SK-N-SH treated with all-trans-retinoic acid at 6 μM for 48 hours (cell line): ENCODE measurements at regions not wholly inside any gene's neighbourhood (a gene's known extent, or its start where the extent isn't known, plus 50 kb on each side); places are given as distances from the start of the nearest gene placed in this dataset.
"Not testable (repeated sequence)": the region's sequence is repeated elsewhere in the genome, so short reads cannot be mapped to it uniquely, and the experiment has no call there.

ENCODE experiments used
- ATAC-seq: fragments of 200-7000 bp; cut with Tn5 transposase; 3 replicates; pipeline ENCODE4 v1.9.1; 2020; ENCODE audit warnings: mild to moderate bottlenecking, moderate library complexity
- ARNTL ChIP-seq: fragments of 450-650 bp; formaldehyde crosslinking; IDR thresholded peaks from 2 replicates; pipeline ENCODE4 v1.5.0; 2020; ENCODE audit warnings: low read depth, mild to moderate bottlenecking, moderate library complexity, borderline replicate concordance
- BACH2 ChIP-seq: fragments of 250-450 bp; sonication (Bioruptor Pico); IDR thresholded peaks from 2 replicates; pipeline ENCODE4 v1.9.0; 2021; ENCODE audit warnings: mild to moderate bottlenecking, borderline replicate concordance
- CSDC2 ChIP-seq: fragments of 250-450 bp; sonication (Bioruptor Pico); IDR thresholded peaks from 2 replicates; pipeline ENCODE4 v1.5.0; 2020; ENCODE audit warnings: mild to moderate bottlenecking, moderate library complexity
- CSRNP3 ChIP-seq: fragments of 250-450 bp; sonication (Bioruptor Pico); IDR thresholded peaks from 2 replicates; pipeline ENCODE4 v1.5.1; 2021; ENCODE audit warnings: mild to moderate bottlenecking, moderate library complexity
- ESRRG ChIP-seq: fragments of 250-450 bp; sonication (Bioruptor Pico); IDR thresholded peaks from 2 replicates; pipeline ENCODE4 v1.6.1; 2021; ENCODE audit warnings: mild to moderate bottlenecking
- ISL1 ChIP-seq: fragments of 250-450 bp; sonication (Bioruptor Pico); IDR thresholded peaks from 2 replicates; pipeline ENCODE4 v2.1.2; 2022; ENCODE audit warnings: mild to moderate bottlenecking, moderate library complexity
- OSR1 ChIP-seq: fragments of 250-450 bp; sonication (Bioruptor Pico); IDR thresholded peaks from 2 replicates; pipeline ENCODE4 v1.8.0; 2022; ENCODE audit warnings: moderate library complexity, mild to moderate bottlenecking, inconsistent platforms
- PPARA ChIP-seq: fragments of 250-450 bp; sonication (Bioruptor Pico); IDR thresholded peaks from 2 replicates; pipeline ENCODE4 v1.5.0; 2020; ENCODE audit warnings: mild to moderate bottlenecking, borderline replicate concordance
- SNAI2 ChIP-seq: fragments of 250-450 bp; sonication (Bioruptor Pico); IDR thresholded peaks from 2 replicates; pipeline ENCODE4 v1.5.0; 2020; ENCODE audit warnings: mild to moderate bottlenecking, moderate library complexity
- TCF4 ChIP-seq: fragments of 250-450 bp; sonication (Bioruptor Pico); IDR thresholded peaks from 2 replicates; pipeline ENCODE4 v1.8.0; 2021; ENCODE audit warnings: mild to moderate bottlenecking, moderate library complexity, borderline replicate concordance
- TOX ChIP-seq: fragments of 250-450 bp; sonication (Bioruptor Pico); IDR thresholded peaks from 2 replicates; pipeline ENCODE4 v1.8.0; 2021; ENCODE audit warnings: mild to moderate bottlenecking, moderate library complexity, borderline replicate concordance
- ZC3H10 ChIP-seq: fragments of 250-450 bp; sonication (Bioruptor Pico); IDR thresholded peaks from 2 replicates; pipeline ENCODE4 v1.5.1; 2021; ENCODE audit warnings: mild to moderate bottlenecking, moderate library complexity
- ZFP3 ChIP-seq: fragments of 250-450 bp; sonication (Bioruptor Pico); IDR thresholded peaks from 2 replicates; pipeline ENCODE4 v1.5.0; 2020; ENCODE audit warnings: mild to moderate bottlenecking, moderate library complexity
- ZFP30 ChIP-seq: fragments of 450-650 bp; formaldehyde crosslinking; IDR thresholded peaks from 2 replicates; pipeline ENCODE4 v1.5.0; 2022; ENCODE audit warnings: mild to moderate bottlenecking, moderate library complexity
- ZNF70 ChIP-seq: fragments of 450-650 bp; formaldehyde crosslinking; IDR thresholded peaks from 2 replicates; pipeline ENCODE4 v1.5.0; 2020; ENCODE audit warnings: mild to moderate bottlenecking, moderate library complexity
- ZNF8 ChIP-seq: fragments of 450-650 bp; formaldehyde crosslinking; IDR thresholded peaks from 2 replicates; pipeline ENCODE4 v1.5.0; 2020; ENCODE audit warnings: mild to moderate bottlenecking, moderate library complexity
- TF ChIP-seq, protein P1 (sequence below): fragments of 250-450 bp; sonication (Bioruptor Pico); IDR thresholded peaks from 2 replicates; pipeline ENCODE4 v1.5.0; 2020; ENCODE audit warnings: mild to moderate bottlenecking, moderate library complexity
- TF ChIP-seq, protein P2 (sequence below): fragments of 250-450 bp; sonication (Bioruptor Pico); IDR thresholded peaks from 2 replicates; pipeline ENCODE4 v1.5.1; 2020; ENCODE audit warnings: low read depth, mild to moderate bottlenecking, moderate library complexity

GRCh38 chr15:70588613-70589012, 174.7 kb downstream of the UACA start:
- no peak for ATAC-seq

DNA sequence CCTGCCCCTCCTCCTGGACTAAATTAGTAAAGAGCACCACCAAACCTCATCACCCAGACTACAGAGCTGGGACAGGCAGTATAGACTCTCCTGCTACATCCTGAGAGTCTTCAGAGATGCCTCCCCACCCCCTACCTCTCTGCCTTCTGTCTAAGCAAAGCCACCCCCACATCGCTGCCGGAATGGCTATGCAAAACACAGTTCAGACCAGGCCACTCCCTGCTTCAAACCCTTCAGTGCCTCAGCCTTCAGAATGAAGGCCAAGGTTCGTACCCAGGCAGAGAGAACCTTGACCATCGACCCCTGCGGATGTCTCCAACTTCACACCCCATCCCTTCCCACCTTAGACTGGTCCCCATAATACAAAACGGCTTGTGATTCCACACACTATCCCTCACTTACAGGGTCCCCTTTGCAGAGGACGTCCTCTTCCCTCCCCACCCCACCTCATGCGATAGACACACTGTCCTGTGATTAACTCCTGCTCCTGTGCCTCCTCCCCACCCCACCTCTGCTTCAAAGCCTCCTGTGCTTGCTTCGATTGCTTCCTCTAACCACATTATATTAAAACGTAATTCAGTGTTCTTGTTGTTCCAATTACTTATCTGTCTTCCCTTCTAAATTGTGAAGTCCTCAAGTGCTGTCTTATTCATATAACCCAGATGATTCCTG, 175.3 kb downstream of the UACA start:
- no peak for ATAC-seq
- TF ChIP-seq ZNF8 (no peak), BACH2 (CRISPR knock-in tag) (no peak), ZC3H10 (CRISPR knock-in tag) (no peak), TOX (no peak), PPARA (CRISPR knock-in tag) (no peak), TCF4 (CRISPR knock-in tag) (no peak), ISL1 (CRISPR knock-in tag) (no peak), SNAI2 (CRISPR knock-in tag) (no peak), ZNF70 (CRISPR knock-in tag) (no peak)

More at GRCh38 chr15:70588613-70589012, 174.7 kb downstream of the UACA start:
- TF ChIP-seq CSDC2 (CRISPR knock-in tag) (no peak), ZFP30 (CRISPR knock-in tag) (no peak), ZFP3 (CRISPR knock-in tag) (no peak), ESRRG (CRISPR knock-in tag) (no peak), ZC3H10 (CRISPR knock-in tag) (no peak)
- TF ChIP-seq, protein P1, sequence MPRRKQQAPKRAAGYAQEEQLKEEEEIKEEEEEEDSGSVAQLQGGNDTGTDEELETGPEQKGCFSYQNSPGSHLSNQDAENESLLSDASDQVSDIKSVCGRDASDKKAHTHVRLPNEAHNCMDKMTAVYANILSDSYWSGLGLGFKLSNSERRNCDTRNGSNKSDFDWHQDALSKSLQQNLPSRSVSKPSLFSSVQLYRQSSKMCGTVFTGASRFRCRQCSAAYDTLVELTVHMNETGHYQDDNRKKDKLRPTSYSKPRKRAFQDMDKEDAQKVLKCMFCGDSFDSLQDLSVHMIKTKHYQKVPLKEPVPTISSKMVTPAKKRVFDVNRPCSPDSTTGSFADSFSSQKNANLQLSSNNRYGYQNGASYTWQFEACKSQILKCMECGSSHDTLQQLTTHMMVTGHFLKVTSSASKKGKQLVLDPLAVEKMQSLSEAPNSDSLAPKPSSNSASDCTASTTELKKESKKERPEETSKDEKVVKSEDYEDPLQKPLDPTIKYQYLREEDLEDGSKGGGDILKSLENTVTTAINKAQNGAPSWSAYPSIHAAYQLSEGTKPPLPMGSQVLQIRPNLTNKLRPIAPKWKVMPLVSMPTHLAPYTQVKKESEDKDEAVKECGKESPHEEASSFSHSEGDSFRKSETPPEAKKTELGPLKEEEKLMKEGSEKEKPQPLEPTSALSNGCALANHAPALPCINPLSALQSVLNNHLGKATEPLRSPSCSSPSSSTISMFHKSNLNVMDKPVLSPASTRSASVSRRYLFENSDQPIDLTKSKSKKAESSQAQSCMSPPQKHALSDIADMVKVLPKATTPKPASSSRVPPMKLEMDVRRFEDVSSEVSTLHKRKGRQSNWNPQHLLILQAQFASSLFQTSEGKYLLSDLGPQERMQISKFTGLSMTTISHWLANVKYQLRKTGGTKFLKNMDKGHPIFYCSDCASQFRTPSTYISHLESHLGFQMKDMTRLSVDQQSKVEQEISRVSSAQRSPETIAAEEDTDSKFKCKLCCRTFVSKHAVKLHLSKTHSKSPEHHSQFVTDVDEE, result no peak
- TF ChIP-seq, protein P2, sequence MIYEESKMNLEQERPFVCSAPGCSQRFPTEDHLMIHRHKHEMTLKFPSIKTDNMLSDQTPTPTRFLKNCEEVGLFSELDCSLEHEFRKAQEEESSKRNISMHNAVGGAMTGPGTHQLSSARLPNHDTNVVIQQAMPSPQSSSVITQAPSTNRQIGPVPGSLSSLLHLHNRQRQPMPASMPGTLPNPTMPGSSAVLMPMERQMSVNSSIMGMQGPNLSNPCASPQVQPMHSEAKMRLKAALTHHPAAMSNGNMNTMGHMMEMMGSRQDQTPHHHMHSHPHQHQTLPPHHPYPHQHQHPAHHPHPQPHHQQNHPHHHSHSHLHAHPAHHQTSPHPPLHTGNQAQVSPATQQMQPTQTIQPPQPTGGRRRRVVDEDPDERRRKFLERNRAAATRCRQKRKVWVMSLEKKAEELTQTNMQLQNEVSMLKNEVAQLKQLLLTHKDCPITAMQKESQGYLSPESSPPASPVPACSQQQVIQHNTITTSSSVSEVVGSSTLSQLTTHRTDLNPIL (CRISPR knock-in tag), result no peak

DNA sequence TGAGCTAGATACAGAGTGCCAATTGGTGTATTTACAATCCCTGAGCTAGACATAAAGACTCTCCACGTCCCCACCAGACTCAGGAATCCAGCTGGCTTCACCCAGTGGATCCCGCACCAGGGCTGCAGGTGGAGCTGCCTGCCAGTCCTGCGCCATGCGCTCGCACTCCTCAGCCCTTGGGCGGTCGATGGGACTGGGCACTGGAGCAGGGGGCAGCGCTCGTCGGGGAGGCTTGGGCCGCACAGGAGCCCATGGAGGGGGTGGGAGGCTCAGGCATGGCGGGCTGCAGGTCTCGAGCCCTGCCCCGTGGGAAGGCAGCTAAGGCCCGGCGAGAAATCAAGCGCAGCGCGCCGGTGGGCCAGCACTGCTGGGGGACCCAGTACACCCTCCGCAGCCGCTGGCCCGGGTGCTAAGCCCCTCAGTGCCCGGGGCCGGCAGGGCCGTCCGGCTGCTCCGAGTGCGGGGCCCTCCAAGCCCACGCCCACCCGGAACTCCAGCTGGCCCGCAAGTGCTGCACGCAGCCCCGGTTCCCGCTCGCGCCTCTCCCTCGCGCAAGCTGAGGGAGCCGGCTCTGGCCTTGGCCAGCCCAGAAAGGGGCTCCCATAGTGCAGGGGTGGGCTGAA, 176.2 kb downstream of the UACA start:
- not testable (repeated sequence) for ATAC-seq

DNA sequence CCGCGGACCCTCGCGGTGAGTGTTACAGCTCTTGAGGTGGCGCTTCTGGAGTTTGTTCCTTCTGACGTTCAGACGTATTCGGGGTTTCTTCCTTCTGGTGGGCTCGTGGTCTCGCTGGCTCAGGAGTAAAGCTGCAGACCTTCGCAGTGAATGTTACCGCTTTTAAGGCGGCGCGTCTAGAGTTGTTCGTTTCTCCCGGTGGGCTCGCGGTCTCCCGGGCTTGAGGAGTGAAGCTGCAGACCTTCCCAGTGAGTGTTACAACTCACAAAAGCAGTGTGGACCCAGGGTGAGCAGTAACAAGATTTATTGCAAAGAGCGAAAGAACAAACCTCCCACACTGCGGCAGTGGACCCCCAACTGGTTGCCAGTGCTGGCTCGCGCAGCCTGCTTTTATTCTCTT, 177.1 kb downstream of the UACA start:
- no peak for TF ChIP-seq CSDC2 (CRISPR knock-in tag)
- no peak for TF ChIP-seq ZFP30 (CRISPR knock-in tag)
- no peak for TF ChIP-seq ZC3H10 (CRISPR knock-in tag)
- no peak for TF ChIP-seq PPARA (CRISPR knock-in tag)
- no peak for TF ChIP-seq CSRNP3 (CRISPR knock-in tag)
- TF ChIP-seq OSR1 (CRISPR knock-in tag), result no peak
- TF ChIP-seq, protein P1, result no peak
- no peak for TF ChIP-seq ESRRG (CRISPR knock-in tag)
- no peak for TF ChIP-seq BACH2 (CRISPR knock-in tag)
- no peak for TF ChIP-seq TCF4 (CRISPR knock-in tag)
- no peak for TF ChIP-seq ARNTL (CRISPR knock-in tag)
- no peak for TF ChIP-seq ZNF70 (CRISPR knock-in tag)
- TF ChIP-seq, all 23 proteins: peak for 0
- no peak for ATAC-seq
